ENCODE measurements at regions not wholly inside any gene's neighbourhood (a gene's known extent, or its start where the extent isn't known, plus 50 kb on each side); places are given as distances from the start of the nearest gene placed in this dataset.
"Not testable (repeated sequence)": the region's sequence is repeated elsewhere in the genome, so short reads cannot be mapped to it uniquely, and the experiment has no call there.

GRCh38 chrX:34576864-34577263, 80.2 kb downstream of the TMEM47 start:
- DNase-seq: no peak

GRCh38 chrX:34565981-34566380, 91.1 kb downstream of the TMEM47 start:
- no peak for DNase-seq

GRCh38 chrX:34563804-34564203, 93.3 kb downstream of the TMEM47 start:
- no peak for DNase-seq

- DNase-seq: no peak
Observed at GRCh38 chrX:34563061-34563460, 94.0 kb downstream of the TMEM47 start.

GRCh38 chrX:34562006-34562405, 95.1 kb downstream of the TMEM47 start:
- no peak for DNase-seq

- DNase-seq: no peak
Observed at GRCh38 chrX:34560180-34560579, 96.9 kb downstream of the TMEM47 start.

- no peak for DNase-seq
Observed at GRCh38 chrX:34559325-34559724, 97.8 kb downstream of the TMEM47 start.

GRCh38 chrX:34557733-34558132, 99.4 kb downstream of the TMEM47 start:
- DNase-seq: no peak

- DNase-seq: no peak
Observed at GRCh38 chrX:34555481-34555880, 101.6 kb downstream of the TMEM47 start.

GRCh38 chrX:34546366-34546765, 110.7 kb downstream of the TMEM47 start:
- DNase-seq: no peak

GRCh38 chrX:34528081-34528480, 129.0 kb downstream of the TMEM47 start:
- DNase-seq: no peak

- DNase-seq: no peak
Observed at GRCh38 chrX:34521563-34521962, 135.5 kb downstream of the TMEM47 start.

GRCh38 chrX:34509394-34509793, 147.7 kb downstream of the TMEM47 start:
- no peak for DNase-seq

GRCh38 chrX:34503119-34503518, 154.0 kb downstream of the TMEM47 start:
- DNase-seq: no peak

GRCh38 chrX:34493086-34493485, 164.0 kb downstream of the TMEM47 start:
- DNase-seq: no peak

GRCh38 chrX:34491126-34491525, 166.0 kb downstream of the TMEM47 start:
- DNase-seq: no peak

- DNase-seq: no peak
Observed at GRCh38 chrX:34487364-34487763, 169.7 kb downstream of the TMEM47 start.

- no peak for DNase-seq
Observed at GRCh38 chrX:34483980-34484379, 173.1 kb downstream of the TMEM47 start.

- DNase-seq: no peak
Observed at GRCh38 chrX:34470507-34470906, 186.6 kb downstream of the TMEM47 start.

- no peak for DNase-seq
Observed at GRCh38 chrX:34467437-34467836, 189.6 kb downstream of the TMEM47 start.

- not testable (repeated sequence) for DNase-seq
Observed at GRCh38 chrX:34463220-34463619, 193.9 kb downstream of the TMEM47 start.

GRCh38 chrX:34457850-34458249, 199.2 kb downstream of the TMEM47 start:
- DNase-seq: not testable (repeated sequence)

GRCh38 chrX:34437586-34437985, 219.5 kb downstream of the TMEM47 start:
- DNase-seq: no peak

GRCh38 chrX:34426334-34426733, 230.8 kb downstream of the TMEM47 start:
- no peak for DNase-seq

- DNase-seq: no peak
Observed at GRCh38 chrX:34406580-34406979, 250.5 kb downstream of the TMEM47 start.

All from stimulated activated CD4-positive, alpha-beta T cell treated with anti-CD3 and anti-CD28 coated beads, Interleukin-4, amount 100 ng/mL, for 24 hours (primary cell).